DOHH2 (cell line): ENCODE measurements at regions not wholly inside any gene's neighbourhood (a gene's known extent, or its start where the extent isn't known, plus 50 kb on each side); places are given as distances from the start of the nearest gene placed in this dataset.

Experiments
- H3F3A ChIP-seq: fragments of 200-600 bp; sonication (generic), shearing (Covaris generic); 2 replicates; pipeline ENCODE4 v1.6.0; 2016; ENCODE audit warnings: antibody characterized with exemption, mild to moderate bottlenecking; ENCODE audit not compliant: control insufficient read depth, insufficient read depth
- H3K27ac ChIP-seq: fragments of 200-600 bp; sonication (generic); 2 replicates; pipeline ENCODE4 v1.5.1; 2014; ENCODE audit warnings: low read depth, mild to moderate bottlenecking, low read length, moderate library complexity
- H3K27me3 ChIP-seq: fragments of 200-600 bp; sonication (generic); 2 replicates; pipeline ENCODE4 v1.6.1; 2014; ENCODE audit warnings: mild to moderate bottlenecking, low read length, mixed read lengths; ENCODE audit not compliant: control insufficient read depth
- H3K36me3 ChIP-seq: fragments of 200-600 bp; sonication (generic); 2 replicates; pipeline ENCODE4 v1.6.1; 2014; ENCODE audit warnings: mild to moderate bottlenecking, low read length, moderate library complexity, mixed read lengths; ENCODE audit not compliant: control insufficient read depth
- H3K4me1 ChIP-seq: fragments of 200-600 bp; sonication (generic); 2 replicates; pipeline ENCODE4 v1.6.1; 2014; ENCODE audit warnings: mild to moderate bottlenecking, low read length, mixed read lengths; ENCODE audit not compliant: control insufficient read depth
- H3K4me2 ChIP-seq: fragments of 200-600 bp; sonication (generic); 2 replicates; pipeline ENCODE4 v1.6.0; 2014; ENCODE audit warnings: mild to moderate bottlenecking, low read length, moderate library complexity
- H3K4me3 ChIP-seq: fragments of 200-600 bp; sonication (generic); 2 replicates; pipeline ENCODE4 v1.5.1; 2014; ENCODE audit warnings: mild to moderate bottlenecking, low read length, mixed read lengths
- H3K79me2 ChIP-seq: fragments of 200-600 bp; sonication (generic); 2 replicates; pipeline ENCODE4 v1.6.1; 2014; ENCODE audit warnings: mild to moderate bottlenecking, low read length, mixed read lengths; ENCODE audit not compliant: control insufficient read depth
- H3K9me2 ChIP-seq: fragments of 200-600 bp; sonication (generic); replicated peaks from 2 replicates; pipeline ENCODE4 v1.6.1; 2014; ENCODE audit warnings: mild to moderate bottlenecking, low read length, mixed read lengths; ENCODE audit not compliant: control insufficient read depth
- H3K9me3 ChIP-seq: fragments of 200-600 bp; sonication (generic); 2 replicates; pipeline ENCODE4 v1.6.1; 2014; ENCODE audit warnings: antibody characterized with exemption, low read length, mixed read lengths; ENCODE audit not compliant: control insufficient read depth, insufficient read depth
- H4K20me1 ChIP-seq: fragments of 200-600 bp; sonication (generic); 2 replicates; pipeline ENCODE4 v1.6.0; 2014; ENCODE audit warnings: low read depth, mild to moderate bottlenecking, antibody characterized with exemption, low read length, moderate library complexity; ENCODE audit not compliant: control insufficient read depth, insufficient read depth
- EZH2phosphoT487 ChIP-seq: fragments of 200-600 bp; sonication (generic); IDR thresholded peaks from 2 replicates; pipeline ENCODE4 v1.6.1; 2017; ENCODE audit warnings: borderline replicate concordance, mild to moderate bottlenecking, antibody characterized with exemption, low read length, moderate library complexity, mixed read lengths
- TF ChIP-seq, protein P1 (sequence below): fragments of 200-600 bp; sonication (generic); IDR thresholded peaks from one replicate; pipeline ENCODE4 v1.5.1; 2014; ENCODE audit warnings: antibody characterized with exemption, mild to moderate bottlenecking, low read depth, low read length; ENCODE audit not compliant: poor library complexity, severe bottlenecking

DNA sequence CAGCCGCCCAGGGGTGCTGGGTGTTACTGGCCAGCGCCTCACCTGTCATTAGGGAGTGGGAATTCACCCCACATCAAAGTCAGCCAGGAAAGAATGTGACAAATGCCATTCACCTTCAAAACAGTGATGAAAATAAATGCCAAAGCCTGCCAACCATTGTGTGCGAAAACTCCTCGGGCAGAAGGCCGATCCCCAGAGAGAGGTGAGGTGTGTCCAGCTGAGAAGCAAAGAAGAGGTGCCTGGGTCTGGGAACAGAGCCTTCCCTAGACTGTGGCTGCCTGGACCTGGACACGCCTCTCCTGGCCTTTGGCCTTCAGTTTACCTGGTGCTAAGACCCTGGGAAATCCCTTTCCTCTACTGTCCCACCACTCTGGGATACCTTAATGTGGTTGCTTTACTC, 142.7 kb downstream of the CYP26B1 start:
- H3K4me1 ChIP-seq, result no peaks in the 10 kb centered on the region
- no peak overlapping the region for H3K4me3 ChIP-seq
- TF ChIP-seq, protein P1, sequence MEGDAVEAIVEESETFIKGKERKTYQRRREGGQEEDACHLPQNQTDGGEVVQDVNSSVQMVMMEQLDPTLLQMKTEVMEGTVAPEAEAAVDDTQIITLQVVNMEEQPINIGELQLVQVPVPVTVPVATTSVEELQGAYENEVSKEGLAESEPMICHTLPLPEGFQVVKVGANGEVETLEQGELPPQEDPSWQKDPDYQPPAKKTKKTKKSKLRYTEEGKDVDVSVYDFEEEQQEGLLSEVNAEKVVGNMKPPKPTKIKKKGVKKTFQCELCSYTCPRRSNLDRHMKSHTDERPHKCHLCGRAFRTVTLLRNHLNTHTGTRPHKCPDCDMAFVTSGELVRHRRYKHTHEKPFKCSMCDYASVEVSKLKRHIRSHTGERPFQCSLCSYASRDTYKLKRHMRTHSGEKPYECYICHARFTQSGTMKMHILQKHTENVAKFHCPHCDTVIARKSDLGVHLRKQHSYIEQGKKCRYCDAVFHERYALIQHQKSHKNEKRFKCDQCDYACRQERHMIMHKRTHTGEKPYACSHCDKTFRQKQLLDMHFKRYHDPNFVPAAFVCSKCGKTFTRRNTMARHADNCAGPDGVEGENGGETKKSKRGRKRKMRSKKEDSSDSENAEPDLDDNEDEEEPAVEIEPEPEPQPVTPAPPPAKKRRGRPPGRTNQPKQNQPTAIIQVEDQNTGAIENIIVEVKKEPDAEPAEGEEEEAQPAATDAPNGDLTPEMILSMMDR, result no peak
- TF ChIP-seq EZH2phosphoT487, result no peak
- no peaks in the 10 kb centered on the region for H3K79me2 ChIP-seq
- H3K27me3 ChIP-seq, result no peaks in the 10 kb centered on the region
- no peak overlapping the region for H3K27ac ChIP-seq
- H4K20me1 ChIP-seq, result no peaks in the 10 kb centered on the region
- no peaks in the 10 kb centered on the region for H3K9me2 ChIP-seq
- no peaks in the 10 kb centered on the region for H3K36me3 ChIP-seq
- no peaks in the 10 kb centered on the region for H3K9me3 ChIP-seq
- no peaks in the 10 kb centered on the region for H3F3A ChIP-seq
- H3K4me2 ChIP-seq, result no peak overlapping the region

DNA sequence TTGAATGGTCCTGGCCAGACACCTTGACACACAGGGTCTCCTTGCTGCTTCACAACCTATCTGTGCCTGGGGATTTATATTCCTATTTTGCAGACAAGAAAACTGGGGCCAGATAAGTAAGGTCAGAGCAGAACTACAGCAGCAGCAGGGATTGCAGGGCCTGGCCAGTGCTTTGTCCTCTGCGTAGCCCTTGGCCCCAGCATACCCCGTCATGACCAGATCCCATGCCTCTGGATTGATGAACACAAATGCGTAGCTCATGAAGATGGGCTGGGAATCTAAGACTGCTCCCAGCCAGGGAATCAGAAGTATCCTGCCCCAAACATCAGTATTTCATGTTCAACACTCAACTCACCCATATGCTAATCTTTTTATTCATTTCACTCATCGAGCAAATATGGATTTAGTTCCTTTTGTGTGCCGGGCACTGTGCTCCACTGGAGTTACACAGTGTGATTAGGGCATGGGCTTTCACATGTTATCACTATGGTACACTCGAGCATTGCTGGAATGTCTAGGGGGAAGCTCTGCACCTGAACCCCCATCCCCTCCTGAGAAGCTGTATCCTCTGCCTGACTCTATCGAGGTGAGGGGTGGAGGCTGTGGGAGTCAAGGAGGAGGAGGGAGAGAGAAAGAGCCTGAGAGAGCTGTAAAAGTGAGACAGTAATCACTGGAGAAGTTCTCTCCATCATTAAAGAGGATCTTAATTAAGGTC, 143.3 kb downstream of the CYP26B1 start:
- Histone ChIP-seq H3F3A (no peaks in the 10 kb centered on the region), H3K79me2 (no peaks in the 10 kb centered on the region), H4K20me1 (no peaks in the 10 kb centered on the region), H3K4me2 (no peak overlapping the region), H3K36me3 (no peaks in the 10 kb centered on the region), H3K9me2 (no peaks in the 10 kb centered on the region), H3K27me3 (no peaks in the 10 kb centered on the region), H3K9me3 (no peaks in the 10 kb centered on the region), H3K4me3 (no peak overlapping the region), H3K4me1 (no peaks in the 10 kb centered on the region), H3K27ac (no peak overlapping the region)
- TF ChIP-seq, protein P1, result no peak
- no peak for TF ChIP-seq EZH2phosphoT487

DNA sequence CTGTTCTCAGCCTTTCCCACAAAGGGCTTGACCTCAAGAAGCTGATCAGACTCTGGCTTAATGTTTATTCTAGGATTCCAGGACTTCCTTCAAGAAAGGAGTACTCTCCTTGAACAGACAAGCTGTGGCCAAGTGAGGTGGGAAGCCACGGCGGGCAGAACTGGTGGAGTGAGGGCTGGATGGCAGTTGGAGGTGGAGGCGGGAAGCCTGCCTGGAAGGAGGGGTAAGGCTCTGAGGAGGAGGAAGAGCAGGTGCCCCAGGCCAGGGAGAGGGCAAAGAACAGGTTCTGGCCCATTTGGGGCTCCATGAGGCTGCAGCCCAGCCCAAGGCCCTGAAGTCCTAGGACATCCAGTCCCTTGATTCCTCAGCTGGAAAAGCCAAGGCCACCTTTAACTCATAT, 143.9 kb downstream of the CYP26B1 start:
- Histone ChIP-seq H3K36me3 (no peaks in the 10 kb centered on the region), H3K9me3 (no peaks in the 10 kb centered on the region), H3K27me3 (no peaks in the 10 kb centered on the region), H3F3A (no peaks in the 10 kb centered on the region), H3K79me2 (no peaks in the 10 kb centered on the region), H3K4me1 (no peaks in the 10 kb centered on the region), H4K20me1 (no peaks in the 10 kb centered on the region), H3K9me2 (no peaks in the 10 kb centered on the region), H3K4me2 (no peak overlapping the region), H3K4me3 (no peak overlapping the region), H3K27ac (no peak overlapping the region)
- TF ChIP-seq, protein P1, result no peak
- no peak for TF ChIP-seq EZH2phosphoT487
